HG02852 (cell line): ENCODE measurements at regions not wholly inside any gene's neighbourhood (a gene's known extent, or its start where the extent isn't known, plus 50 kb on each side); places are given as distances from the start of the nearest gene placed in this dataset.
A peak's percentile ranks its signal among the peaks of the same experiment; 100 is the strongest.
"Not testable (repeated sequence)": the region's sequence is repeated elsewhere in the genome, so short reads cannot be mapped to it uniquely, and the experiment has no call there.

Experiments
- ATAC-seq: cut with Tn5 transposase; IDR thresholded peaks from one replicate; pipeline ENCODE4 v1.9.1; 2021; ENCODE audit warnings: mild to moderate bottlenecking, moderate library complexity; ENCODE audit not compliant: unreplicated experiment

DNA sequence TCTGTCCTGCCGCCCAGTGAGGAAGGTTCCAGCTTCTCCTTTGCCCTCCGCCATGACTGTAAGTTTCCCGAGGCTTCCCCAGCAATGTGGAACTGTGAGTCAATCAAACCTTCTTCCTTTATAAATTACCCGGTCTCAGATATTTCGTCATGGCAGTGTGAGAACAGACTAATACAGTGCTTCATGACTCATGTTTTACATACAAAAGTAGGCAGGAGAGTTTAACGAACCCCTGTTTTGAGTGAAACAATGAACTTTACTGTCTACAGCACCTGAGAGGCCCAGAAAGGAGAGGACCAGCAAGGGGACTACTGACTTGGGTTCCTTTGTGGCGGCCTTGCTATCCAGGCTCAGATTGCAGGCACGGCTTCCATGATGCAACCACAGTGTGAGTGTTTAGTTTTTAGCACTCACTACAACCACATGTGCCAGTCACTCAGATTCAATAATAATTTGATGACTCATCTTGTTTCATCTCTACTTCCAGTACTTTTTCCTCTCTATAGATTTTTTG, 139.1 kb upstream of the CLINT1 start:
- no peak for ATAC-seq

DNA sequence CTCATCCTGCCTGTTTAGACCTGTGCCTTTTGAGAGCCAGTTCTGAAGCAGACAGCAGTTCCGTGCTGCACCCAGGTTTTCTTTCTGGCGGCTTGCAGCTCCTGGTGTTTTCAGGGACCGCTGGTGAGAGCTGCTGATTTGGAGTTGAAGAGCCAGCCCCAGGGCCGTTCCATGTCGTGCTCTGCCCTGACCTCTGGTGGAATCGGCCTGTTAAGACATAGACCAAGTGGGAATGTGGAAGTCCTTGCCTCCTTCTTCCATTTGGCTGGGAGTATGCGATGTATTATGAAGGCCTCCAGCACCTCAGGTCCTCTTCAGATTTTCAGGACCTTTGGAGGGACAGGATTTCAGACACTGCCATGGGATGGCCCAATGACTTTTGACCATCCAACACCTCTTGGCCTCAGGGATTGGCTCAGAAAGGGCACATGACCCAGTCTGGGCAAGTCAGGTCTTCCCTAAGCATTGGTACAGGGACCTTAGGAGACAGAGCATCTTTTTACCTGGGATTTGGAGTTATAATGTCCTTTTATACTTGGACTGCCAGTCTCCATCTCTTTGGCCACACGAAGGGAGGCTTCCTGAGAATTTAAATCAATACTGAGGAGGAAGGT, 136.1 kb upstream of the CLINT1 start:
- ATAC-seq: peak; percentile 76

DNA sequence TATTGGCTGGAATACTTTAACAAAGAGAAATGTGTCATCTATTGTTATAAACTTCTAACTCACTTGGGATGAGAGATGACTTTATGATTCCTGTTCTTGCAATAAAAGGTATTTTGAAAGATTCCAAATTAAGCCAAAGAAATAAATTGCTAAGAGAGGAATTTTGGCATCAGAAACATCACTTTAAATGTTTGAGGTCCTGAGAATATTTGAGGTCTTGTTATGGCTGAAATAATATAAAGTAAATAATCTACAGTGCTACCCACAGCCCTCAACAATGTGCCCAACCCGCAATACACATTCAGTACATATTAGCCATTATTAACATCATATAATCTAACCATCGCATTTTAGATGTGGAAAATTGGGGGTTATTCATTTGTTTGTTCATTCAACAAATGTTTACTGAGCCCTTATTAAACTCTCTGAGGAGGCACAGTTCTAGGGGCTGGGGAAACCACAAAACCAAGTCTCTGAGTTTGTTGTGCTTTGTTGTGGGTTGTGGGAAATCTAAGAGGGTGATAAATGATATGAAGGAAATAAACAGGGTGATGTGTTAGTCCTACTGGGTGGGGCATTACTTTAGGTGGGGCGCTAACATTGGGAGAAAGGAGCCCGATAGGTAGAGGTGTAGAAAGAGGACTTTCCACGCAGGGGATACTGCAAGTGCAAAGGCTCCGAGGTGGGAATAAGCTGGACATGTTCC, 135.2 kb upstream of the CLINT1 start:
- ATAC-seq: no peak

DNA sequence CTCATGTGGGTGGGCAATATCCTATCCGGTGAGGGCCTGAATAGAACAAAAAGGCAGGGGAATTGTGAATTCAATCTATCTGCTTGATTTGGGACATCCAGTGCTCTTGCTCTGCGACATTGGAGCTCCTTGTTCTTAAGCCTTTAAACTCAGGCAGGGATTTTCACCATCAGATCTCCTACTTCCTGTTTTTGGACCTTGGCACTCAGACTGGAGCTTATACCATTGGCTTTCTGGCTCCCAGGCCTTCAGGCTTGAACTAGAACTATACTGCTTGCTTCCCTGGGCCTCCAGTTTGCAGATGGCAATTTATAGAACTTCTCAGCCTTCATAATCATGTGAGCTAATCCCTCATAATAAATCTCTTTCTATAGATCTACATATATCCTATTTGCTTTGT, 134.3 kb upstream of the CLINT1 start:
- no peak for ATAC-seq

DNA sequence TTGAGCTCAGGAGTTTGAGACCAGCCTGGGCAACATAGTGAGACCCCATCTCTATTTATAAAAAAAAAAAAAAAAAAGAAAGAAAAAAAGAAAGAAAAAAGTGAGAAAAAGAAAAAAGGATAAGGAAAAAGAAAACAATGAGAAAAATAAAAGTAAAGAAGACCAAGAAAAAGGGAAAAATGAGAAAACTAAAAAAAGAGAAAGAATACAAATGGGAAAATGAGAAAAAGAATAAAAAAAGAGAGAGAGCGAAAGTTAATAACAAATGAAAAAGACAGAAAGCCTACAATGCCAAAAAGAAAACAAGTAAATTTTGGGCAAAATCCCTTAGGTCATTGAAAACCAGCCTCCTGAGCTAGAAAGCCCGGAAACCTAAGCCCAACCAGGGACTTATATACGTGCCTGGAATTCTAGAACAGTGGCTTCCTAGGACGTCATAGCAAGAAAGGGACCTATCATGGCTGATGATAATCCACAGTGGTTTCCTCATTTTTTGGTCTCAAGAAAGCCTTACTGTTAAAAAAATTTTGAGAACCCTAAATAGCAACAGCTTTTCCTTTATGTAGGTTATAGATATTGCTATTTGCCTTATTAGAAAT, 131.7 kb upstream of the CLINT1 start:
- no peak for ATAC-seq

DNA sequence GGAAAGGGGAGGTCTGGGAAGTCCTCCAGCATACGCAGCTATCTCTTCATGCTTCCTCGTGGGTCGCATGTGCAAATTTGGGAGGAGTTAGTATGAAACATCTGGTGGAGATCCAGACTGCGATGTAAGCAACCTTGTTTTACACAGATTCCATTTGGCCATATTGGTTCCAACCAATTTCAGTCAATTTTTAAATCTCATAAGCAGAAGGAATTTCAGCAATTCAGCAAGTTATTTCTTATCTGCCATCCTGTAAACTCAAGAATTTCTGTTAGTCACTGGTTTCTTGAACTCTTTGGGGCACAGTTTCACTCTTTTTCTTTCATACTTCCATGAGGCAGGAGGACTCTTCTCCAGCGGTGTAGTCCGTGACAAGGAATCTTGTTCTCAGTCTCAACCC, 130.4 kb upstream of the CLINT1 start:
- ATAC-seq: no peak

DNA sequence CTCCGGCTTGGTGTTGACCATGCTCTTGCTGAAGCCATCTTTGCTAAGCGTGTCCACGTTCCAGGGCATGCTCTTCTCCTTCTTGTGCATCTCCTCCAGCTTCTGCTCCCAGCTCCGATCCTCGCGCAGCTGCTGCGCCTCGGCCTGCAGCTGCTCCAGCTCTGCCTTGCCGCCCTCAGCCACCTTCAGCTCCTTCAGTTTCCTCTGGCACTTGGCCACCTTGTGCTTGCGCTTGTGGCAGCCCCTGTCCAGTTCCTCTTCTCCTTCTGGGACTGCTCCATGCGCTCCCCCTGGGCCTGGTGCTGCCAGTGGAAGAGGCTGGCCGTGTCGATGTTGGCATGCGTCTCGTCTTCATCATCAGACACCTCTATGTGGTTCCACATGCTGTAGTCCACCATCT, 128.3 kb upstream of the CLINT1 start:
- ATAC-seq: no peak

DNA sequence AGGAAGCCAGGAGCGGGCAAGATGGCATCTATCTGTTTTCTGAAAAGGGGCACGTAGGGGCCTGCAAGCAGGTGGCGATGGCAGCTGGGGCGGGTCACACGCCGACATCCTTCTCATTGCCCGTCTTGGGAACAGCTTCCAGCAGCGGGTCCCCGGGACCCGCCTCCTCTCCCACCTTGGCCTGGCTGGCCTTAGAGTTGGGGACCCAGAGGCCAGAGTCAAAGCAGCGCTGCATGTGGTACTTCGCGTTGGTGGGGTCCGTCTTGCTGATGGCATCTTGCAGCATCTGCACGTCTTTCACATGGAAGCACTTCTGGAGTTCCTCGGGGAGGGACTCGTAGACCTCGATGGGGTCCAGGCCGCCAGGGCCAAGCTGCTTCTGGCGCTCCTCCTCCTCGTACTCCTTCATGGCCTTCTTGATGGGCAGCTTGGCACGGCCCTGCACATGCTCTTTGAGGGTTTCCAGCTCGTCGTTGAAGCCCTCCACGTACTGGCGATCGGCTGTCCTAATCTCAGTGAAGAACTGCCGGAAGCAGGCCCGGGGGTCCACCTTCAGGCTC, 127.6 kb upstream of the CLINT1 start:
- no peak for ATAC-seq

DNA sequence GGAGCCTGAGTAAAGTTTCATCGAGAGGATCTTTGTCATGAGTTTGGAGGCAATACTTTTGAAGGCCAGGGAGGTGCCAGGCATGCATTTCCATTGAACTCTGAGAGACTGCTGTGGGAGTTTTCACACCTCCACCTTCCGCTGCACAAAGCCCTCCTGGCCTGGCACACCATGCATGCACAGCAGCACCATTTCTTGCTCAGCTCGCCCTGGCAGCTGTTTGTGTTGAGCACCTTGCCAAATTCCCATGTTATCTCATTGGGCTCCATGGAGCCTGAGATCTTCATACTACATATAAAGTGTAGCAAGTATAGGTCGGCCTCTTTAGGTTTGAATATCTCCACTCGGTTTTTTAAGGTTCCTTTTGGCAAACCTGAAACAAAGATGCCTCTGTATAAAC, 125.7 kb upstream of the CLINT1 start:
- no peak for ATAC-seq

DNA sequence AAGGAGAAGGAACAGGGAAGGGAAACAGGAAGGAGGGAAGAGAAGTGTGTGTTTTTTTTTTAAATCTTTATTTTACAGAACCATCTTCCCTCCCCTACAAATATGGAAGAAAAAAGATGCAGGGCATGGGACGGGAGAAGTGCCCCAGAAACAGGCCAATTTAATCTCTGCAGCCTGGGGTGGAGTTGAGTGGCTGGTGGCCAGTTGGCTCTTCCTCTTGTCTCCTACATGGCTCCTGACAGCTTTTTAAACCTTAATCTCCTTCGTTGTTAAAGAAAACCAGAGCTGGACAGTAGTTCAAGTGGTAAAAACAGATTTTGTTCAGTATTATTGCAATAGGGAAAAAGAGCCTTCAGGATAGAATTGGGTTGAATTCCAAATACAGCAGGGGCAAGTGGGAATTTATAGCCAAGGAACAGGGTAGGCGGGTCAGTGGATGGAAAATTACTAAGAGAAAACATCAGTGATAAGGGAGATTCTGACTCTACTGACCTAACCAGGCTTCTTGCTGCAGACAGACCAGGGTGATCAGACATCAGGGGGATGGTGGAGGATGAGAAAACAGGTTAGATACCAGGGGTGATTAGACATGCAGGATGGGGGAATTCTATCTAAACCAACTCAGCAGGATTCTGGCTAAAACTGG, 125.1 kb upstream of the CLINT1 start:
- no peak for ATAC-seq

DNA sequence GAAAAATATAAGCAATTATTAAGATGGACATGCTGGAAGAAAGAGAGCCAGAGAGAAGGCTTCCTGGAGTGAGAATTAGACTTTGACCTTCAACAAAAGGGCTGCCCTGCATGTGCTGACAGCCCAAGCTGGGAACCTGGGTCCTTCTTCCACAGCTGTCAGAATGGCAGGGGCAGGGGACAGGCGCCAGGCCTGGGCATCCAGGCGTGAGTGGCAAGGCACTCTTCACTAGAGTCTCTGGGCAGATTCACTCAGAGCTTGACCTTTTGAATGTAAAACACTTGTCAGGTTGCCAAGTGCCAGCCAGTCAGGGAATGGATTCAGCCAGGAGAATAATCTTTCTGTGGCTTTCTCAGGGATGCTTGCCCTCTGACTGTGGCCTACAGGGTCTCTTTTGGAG, 119.1 kb upstream of the CLINT1 start:
- ATAC-seq: no peak

DNA sequence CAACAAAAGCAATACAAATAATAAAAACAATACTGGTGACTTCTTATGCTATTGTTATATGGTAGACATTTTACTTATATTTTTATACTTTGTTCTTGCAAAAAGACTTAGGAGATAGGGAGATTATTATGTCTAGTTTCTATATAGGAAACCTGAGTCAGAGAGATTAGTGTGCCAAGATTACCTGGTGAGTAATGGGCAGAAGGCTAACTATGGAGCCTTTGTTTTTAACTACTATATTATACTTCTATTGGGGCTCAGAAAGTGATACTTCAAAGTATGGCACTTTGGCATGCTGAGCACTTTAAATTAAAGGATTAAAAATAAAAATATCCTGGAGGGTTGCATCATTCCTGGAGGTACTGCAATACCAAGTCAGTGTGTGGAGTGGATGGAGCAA, 117.5 kb upstream of the CLINT1 start:
- no peak for ATAC-seq

DNA sequence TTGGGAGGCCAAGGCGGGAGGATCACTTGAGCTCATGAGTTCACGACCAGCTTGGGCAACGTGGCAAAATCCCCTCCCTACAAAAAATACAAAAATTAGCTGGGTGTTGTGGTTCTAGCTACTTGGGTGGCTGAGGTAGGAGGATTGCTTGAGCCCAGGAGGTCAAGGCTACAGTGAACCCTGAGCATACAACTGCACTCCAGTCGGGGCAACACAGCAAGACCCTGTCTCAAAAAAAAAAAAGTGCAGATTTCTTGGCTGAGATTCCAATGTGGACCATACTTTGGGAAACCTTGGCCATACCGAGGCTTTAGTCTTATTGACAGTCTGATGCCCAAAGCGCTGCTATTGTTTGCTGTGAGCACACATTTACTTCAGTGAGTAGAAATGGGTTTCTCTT, 113.6 kb upstream of the CLINT1 start:
- no peak for ATAC-seq

DNA sequence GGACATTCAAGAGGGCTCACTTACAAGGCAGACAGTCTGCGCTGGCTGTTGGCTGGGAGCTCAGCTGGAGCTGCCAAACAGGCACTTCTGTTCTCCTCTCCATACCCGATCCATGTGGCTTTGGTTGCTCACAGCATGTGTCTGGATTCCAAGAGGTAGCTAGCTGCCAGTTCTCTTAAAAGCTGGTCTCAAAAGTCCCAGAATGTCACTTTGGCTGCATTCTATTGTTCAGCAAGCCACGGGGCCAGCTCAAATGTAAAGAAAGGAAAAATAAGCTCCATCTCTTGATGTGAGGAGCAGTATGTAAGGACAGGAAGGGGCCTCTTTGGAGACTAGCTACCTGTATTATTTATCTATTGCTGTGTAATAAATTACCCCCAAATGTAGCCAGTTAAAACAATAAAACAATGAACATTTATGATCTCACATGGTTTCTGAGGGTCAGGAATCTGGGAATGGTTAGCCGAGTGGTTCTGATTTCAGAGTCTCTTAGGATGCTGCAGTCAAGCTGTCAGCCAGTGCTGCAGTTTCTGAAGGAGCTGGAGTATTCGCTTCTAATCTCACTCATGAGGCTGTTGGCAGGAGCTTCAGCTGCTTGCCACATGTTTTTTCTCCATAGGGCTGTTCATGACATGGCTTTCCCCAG, 112.7 kb upstream of the CLINT1 start:
- ATAC-seq: no peak

DNA sequence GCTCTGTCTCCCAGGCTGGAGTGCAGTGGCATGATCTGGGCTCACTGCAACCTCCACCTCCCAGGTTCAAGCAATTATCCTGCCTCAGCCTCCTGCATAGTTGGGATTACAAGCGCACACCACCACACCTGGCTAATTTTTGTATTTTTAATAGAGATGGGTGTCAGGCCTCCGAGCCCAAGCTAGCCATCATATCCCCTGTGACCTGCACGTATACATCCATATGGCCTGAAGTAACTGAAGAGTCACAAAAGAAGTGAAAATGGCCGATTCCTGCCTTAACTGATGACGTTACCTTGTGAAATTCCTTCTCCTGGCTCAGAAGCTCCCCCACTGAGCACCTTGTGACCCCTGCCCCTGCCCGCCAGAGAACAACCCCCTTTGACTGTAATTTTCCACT, 109.6 kb upstream of the CLINT1 start:
- not testable (repeated sequence) for ATAC-seq

DNA sequence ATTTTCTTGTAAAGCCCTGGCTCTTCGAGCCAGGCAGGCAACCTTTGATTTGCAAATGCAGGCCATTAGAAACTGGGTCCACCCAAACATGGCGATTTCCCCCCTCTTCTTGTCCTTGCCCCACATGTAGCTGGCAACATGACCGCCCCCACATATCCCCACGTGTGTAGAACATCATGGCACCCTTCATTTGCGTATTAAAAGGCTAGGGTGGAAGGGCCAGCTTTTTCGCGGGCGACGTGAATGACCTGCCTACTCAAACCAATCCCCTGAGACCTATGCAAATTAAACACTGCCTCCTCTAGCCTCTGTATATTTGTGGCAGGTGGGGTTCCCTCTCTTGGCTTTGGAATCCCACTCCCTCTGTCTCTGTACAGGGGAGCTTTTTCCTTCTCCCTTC, 107.0 kb upstream of the CLINT1 start:
- ATAC-seq: no peak

DNA sequence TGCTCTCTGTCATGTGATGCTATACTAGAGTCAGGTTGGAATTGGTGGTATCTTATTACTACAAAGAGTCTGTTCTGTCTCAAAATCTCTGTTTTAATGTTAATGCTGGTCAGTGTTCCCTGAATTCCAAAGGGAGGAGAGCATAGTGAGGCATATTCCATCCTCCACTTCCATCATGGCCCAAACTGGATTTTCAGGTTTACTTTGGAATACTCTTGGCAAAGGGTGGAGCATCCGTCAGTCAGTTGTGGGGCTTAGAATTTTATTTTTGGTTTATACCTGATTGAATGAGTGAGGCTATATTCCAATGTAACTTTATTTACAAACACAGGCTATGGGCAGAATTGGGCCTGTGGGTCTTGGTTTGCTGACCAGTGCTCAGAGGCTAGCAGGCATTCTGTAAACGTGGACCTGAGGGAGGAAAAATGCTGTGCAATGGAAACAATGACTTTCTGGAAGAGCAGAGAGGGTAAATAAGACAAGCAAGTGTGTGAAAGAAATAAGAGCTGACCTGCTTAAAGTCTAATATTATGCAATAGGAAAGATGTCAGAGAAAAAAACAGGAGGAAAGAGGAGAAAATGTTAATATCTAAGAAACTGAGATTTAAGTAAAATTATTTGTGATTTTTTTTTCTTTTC, 106.2 kb upstream of the CLINT1 start:
- no peak for ATAC-seq

DNA sequence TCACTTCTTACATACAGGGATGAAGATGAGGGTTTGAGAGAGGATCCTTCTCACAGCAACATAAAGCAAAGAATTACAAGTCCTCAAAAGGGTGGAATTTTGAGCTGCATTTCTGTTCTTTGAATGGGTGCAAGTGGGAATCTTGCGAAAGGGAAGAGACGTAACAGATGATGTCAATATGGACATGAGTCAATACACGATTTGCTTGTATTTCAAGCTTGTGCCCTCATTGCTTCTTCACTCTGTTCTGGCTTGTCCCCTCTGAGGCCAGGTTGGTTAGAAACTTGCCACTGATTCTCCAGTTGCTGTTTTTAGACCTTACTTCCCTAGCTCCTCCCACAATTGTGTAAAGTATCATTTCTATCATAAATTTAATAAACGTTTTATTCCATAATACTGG, 104.8 kb upstream of the CLINT1 start:
- ATAC-seq: no peak

DNA sequence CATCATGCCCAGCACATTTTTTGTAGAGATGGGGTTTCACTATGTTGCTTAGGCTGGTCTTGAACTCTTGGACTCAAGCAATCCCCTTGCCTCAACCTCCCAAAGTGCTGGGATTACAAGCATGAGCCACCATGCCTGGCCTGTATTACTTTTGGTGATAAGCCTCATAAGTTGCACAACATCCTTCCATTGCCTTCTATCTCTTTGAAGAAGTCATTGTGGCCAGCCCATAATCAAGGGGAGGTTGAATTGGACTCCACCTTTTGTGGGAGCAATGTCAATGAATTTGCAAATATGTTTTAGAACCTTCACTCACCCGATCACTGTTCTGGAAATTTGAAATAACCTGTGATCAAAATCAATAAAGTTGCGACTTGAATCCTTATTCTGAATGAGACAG, 104.3 kb upstream of the CLINT1 start:
- no peak for ATAC-seq

DNA sequence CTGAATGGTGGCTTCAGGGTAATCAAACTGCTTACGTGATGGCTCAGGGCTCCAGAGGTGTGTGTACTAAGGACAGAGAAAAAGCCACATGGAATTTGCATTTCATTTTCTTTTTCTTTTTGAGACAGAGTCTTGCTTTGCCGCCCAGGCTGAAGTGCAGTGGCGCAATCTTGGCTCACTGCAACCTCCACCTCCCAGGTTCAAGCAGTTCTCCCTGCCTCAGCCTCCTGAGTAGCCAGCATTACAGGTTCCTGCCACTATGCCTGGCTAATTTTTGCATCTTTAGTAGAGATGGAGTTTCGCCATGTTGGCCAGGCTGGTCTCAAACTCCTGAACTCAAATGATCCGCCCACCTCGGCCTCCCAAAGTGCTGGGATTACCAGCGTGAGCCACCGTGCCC, 103.7 kb upstream of the CLINT1 start:
- ATAC-seq: not testable (repeated sequence)
